NCI-H1105 treated with DMSO at 0.1 percent for 48 hours (cell line): ENCODE measurements at regions not wholly inside any gene's neighbourhood (a gene's known extent, or its start where the extent isn't known, plus 50 kb on each side); places are given as distances from the start of the nearest gene placed in this dataset.

Experiments
- DNase-seq: peaks from one replicate; lab custom pipeline; 2025; lab: John Stamatoyannopoulos, UW

- DNase-seq = no peak
Observed at GRCh38 chr4:131044368-131044767, 1948.4 kb downstream of the C4orf33 start.

- no peak for DNase-seq
Observed at GRCh38 chr4:131046821-131047220, 1950.9 kb downstream of the C4orf33 start.

GRCh38 chr4:131052646-131053045 is 1956.7 kb downstream of the C4orf33 start:
- no peak for DNase-seq

- DNase-seq = no peak
Observed at GRCh38 chr4:131054489-131055019, 1958.6 kb downstream of the C4orf33 start.

- no peak for DNase-seq
Observed at GRCh38 chr4:131061734-131062133, 1965.8 kb downstream of the C4orf33 start.

- DNase-seq = no peak
Observed at GRCh38 chr4:131063878-131064277, 1967.9 kb downstream of the C4orf33 start.

- DNase-seq = no peak
Observed at GRCh38 chr4:131081069-131081468, 1985.1 kb downstream of the C4orf33 start.

GRCh38 chr4:131084997-131085396 is 1989.0 kb downstream of the C4orf33 start:
- no peak for DNase-seq

GRCh38 chr4:131091896-131092295 is 1995.9 kb downstream of the C4orf33 start:
- DNase-seq = peak; percentile 50

- no peak for DNase-seq
Observed at GRCh38 chr4:131093303-131093702, 1997.4 kb downstream of the C4orf33 start.

- no peak for DNase-seq
Observed at GRCh38 chr4:131098976-131099375, 2003.0 kb downstream of the C4orf33 start.

- DNase-seq = no peak
Observed at GRCh38 chr4:131113273-131113672, 2017.3 kb downstream of the C4orf33 start.

GRCh38 chr4:131113704-131114103 is 2017.8 kb downstream of the C4orf33 start:
- no peak for DNase-seq

GRCh38 chr4:131119661-131120060 is 2023.7 kb downstream of the C4orf33 start:
- DNase-seq = no peak

- DNase-seq = no peak
Observed at GRCh38 chr4:131137196-131137595, 2011.9 kb upstream of the PCDH10 start.

- DNase-seq = no peak
Observed at GRCh38 chr4:131159261-131159660, 1989.8 kb upstream of the PCDH10 start.

- no peak for DNase-seq
Observed at GRCh38 chr4:131192318-131192717, 1956.8 kb upstream of the PCDH10 start.

- DNase-seq = no peak
Observed at GRCh38 chr4:131207589-131207988, 1941.5 kb upstream of the PCDH10 start.

GRCh38 chr4:131248314-131248713 is 1900.8 kb upstream of the PCDH10 start:
- no peak for DNase-seq

- peak; percentile 1 for DNase-seq
Observed at GRCh38 chr4:131251321-131251720, 1897.8 kb upstream of the PCDH10 start.

- DNase-seq = no peak
Observed at GRCh38 chr4:131257241-131257640, 1891.9 kb upstream of the PCDH10 start.

- DNase-seq = no peak
Observed at GRCh38 chr4:131258361-131258760, 1890.7 kb upstream of the PCDH10 start.

- DNase-seq = no peak
Observed at GRCh38 chr4:131288441-131288840, 1860.7 kb upstream of the PCDH10 start.

GRCh38 chr4:131296192-131296591 is 1852.9 kb upstream of the PCDH10 start:
- no peak for DNase-seq

- no peak for DNase-seq
Observed at GRCh38 chr4:131302108-131302507, 1847.0 kb upstream of the PCDH10 start.
